SK-N-MC (cell line): ENCODE measurements at regions not wholly inside any gene's neighbourhood (a gene's known extent, or its start where the extent isn't known, plus 50 kb on each side); places are given as distances from the start of the nearest gene placed in this dataset.

Experiments
- EZH2 ChIP-seq: fragments of 200-600 bp; sonication (generic); IDR thresholded peaks from one replicate; pipeline ENCODE4 v1.6.1; 2017; ENCODE audit warnings: antibody characterized with exemption
- POLR2AphosphoS5 ChIP-seq: IDR thresholded peaks from 2 replicates; pipeline ENCODE4 v1.6.1; 2012; ENCODE audit warnings: mild to moderate bottlenecking, low read depth, low read length, borderline replicate concordance

DNA sequence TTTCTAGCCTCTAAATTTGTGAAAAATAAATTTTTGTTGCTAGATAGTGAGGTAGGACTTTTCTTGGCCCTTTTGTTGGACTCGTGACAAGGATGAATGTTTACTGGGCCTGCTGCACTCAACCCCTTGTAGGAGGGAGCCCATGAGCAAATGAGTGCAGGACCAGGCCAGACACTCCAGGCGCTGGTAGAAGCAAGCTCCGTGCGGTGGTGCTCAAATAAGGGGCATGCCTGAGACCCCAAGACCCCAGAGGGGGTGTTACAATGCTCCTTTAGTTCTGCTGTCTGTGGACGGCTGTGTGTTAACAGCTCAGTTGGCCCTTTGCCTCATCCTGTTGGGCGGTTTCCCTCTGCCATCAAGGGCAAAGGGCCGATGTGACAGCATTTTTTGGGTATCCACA lies 1195.3 kb upstream of the PHF14 start:
- TF ChIP-seq POLR2AphosphoS5 (no peak), EZH2 (no peak)
